Testis (tissue), 2 donors: ENCODE measurements at regions not wholly inside any gene's neighbourhood (a gene's known extent, or its start where the extent isn't known, plus 50 kb on each side); places are given as distances from the start of the nearest gene placed in this dataset.

Experiments
- DNase-seq: peaks from one replicate; pipeline ENCODE4 v3.0.0-alpha.2; 2019
- H3K27ac ChIP-seq, 2 donors: fragments of 200-600 bp; sonication (generic); one replicate each; pipeline ENCODE4 v1.5.1; 2019
- H3K27me3 ChIP-seq: fragments of 200-600 bp; sonication (generic); one replicate; pipeline ENCODE4 v1.5.1; 2019
- H3K36me3 ChIP-seq: fragments of 200-600 bp; sonication (generic); one replicate; pipeline ENCODE4 v1.5.1; 2017; ENCODE audit warnings: low read depth; ENCODE audit errors: missing control alignments
- H3K4me1 ChIP-seq: fragments of 200-600 bp; sonication (generic); one replicate; pipeline ENCODE4 v1.5.1; 2019
- H3K4me3 ChIP-seq, 2 donors: fragments of 200-600 bp; sonication (generic); one replicate each; pipeline ENCODE4 v1.5.1; 2017 to 2019
- H3K9me3 ChIP-seq: fragments of 200-600 bp; sonication (generic); one replicate; pipeline ENCODE4 v1.5.1; 2017
- CTCF ChIP-seq, 3 experiments: fragments of 450-650 bp in 2 of 3; fragments of 200-600 bp in 1 of 3; sonication (generic) in 1 of 3; IDR thresholded peaks; one replicate each; pipeline ENCODE4 v1.5.1; 2016 to 2019; ENCODE audit warnings: antibody characterized with exemption in 3 of 3, mild to moderate bottlenecking in 2 of 3, moderate library complexity in 1 of 3
- POLR2A ChIP-seq: fragments of 450-650 bp; IDR thresholded peaks from one replicate; pipeline ENCODE4 v1.6.1; 2017; ENCODE audit warnings: antibody characterized with exemption, mild to moderate bottlenecking, moderate library complexity
- WGBS, 2 donors: methylation state at CpG; one replicate each; pipeline ENCODE4 v1.1.5; 2018; 5-methylcytosine and 5-hydroxymethylcytosine counted together
- intact Hi-C: fragments of 100-400 bp; cut with DNase I; formaldehyde crosslinking; loops from one replicate; pipeline ENCODE4 v1.15.1; 2023; ENCODE audit warnings: low total_unique reads

DNA sequence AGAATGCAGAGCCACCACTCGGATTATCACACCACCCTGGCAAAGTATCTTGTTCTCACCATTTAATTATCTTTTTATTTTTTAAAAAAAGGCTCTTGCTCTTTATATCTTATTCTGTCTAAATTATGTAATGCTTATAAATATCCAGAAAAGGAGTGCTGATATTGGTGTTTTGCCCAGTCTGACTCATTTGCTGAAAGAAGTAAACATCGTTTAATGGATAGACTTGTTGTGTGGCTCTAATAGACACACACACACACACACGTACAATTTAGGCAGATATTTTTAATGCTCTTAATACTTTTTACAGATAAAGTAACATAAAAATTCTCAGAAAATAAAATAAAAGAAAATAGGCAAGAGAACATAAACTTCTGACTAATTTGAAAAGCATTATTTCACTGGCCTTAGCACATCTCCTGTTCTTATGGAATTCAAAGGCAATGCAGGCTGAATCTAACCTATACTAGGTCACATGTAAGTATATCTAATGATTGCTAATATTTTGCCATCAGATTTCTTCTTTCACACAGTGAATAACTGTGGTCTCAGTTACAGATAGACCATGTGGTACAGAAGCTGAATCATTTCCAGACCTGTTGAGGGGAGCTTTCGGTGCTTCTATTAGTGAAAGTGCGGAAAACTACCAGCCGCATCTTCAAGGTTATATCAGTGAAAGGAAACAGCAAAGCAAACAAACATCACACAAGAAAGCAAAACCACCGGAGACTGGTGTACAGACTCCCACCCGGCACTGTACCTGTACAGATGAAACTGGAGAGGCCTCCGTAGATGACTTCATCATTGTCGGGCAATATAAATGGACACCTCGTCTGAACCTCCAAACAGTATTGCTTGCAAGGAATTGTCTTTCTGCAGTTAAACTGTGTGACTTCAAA, 642.1 kb upstream of the ARGLU1 start:
- H3K4me3 ChIP-seq = no peak overlapping the region
- no peak overlapping the region for H3K27ac ChIP-seq
- intact Hi-C loops = loop anchor here (10.0 kb wide), 1 partner anchor 945 kb away; no protein-coding TSS in a partner anchor
- H3K36me3 ChIP-seq = no peaks in the 10 kb centered on the region
- H3K9me3 ChIP-seq = no peaks in the 10 kb centered on the region
- WGBS, 2 donors = 53 to 60% methylated on average over 11 of the region's 11 CpGs
- TF ChIP-seq CTCF (IDR thresholded peaks at IDR 0.05) (no peak), POLR2A (no peak)
- H3K27me3 ChIP-seq = no peaks in the 10 kb centered on the region
- DNase-seq = no peak
- H3K4me1 ChIP-seq = no peaks in the 10 kb centered on the region

- Histone ChIP-seq H3K27ac (no peak overlapping the region), H3K4me3 (no peak overlapping the region), H3K27me3 (no peaks in the 10 kb centered on the region), H3K9me3 (no peaks in the 10 kb centered on the region), H3K36me3 (no peaks in the 10 kb centered on the region), H3K4me1 (no peaks in the 10 kb centered on the region)
- TF ChIP-seq POLR2A (no peak), CTCF (IDR thresholded peaks at IDR 0.05) (no peak)
- intact Hi-C loops = loop anchor here (10.0 kb wide), 1 partner anchor 946 kb away; no protein-coding TSS in a partner anchor
- WGBS, 2 donors = 62 to 64% methylated on average over 4 of the region's 4 CpGs
- DNase-seq = no peak
Observed at GRCh38 chr13:107208889-107209288, 641.0 kb upstream of the ARGLU1 start.

DNA sequence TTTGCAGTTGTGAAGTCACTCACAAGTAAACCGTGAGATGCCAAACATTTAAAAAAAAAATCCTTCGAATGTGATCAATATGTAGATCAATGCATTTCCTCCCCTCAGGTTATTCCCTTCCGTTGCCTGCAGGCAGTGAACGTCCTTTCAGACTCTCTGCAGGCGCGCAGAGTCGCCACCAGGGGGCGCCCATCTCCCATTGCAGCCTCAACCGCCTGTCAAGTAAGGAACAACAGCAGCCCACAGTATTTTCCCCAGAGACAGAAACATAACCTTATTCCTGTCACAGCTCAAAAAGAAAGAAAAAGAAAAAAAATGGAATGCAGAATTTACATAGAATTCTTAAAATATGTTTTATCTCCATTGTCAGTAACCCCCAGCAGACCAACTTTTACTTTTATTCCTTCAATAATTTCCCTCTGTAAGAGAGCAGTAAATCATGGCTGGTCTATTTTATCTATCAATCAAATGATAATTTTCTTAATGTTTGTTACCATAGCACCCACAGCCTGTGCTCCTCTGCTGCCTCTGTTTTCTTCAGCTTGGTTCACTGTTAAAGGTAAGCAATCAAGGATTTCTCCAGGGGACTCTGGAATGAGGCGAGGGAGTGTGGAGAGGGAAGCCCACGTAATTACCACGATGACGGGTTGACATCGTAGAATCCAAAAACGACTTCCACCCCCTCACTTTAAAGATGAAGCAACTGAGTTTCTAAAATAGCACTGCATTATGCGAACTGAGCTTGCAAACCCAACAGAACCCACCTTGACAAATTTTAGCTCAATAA, 637.6 kb upstream of the ARGLU1 start:
- intact Hi-C loops = loop anchor here (10.0 kb wide), 1 partner anchor 949 kb away; no protein-coding TSS in a partner anchor
- peak; percentile 86 for DNase-seq
- Histone ChIP-seq H3K27ac (no peak overlapping the region), H3K9me3 (no peaks in the 10 kb centered on the region), H3K4me1 (no peaks in the 10 kb centered on the region), H3K36me3 (no peaks in the 10 kb centered on the region), H3K4me3 (no peak overlapping the region), H3K27me3 (no peaks in the 10 kb centered on the region)
- TF ChIP-seq CTCF (IDR thresholded peaks at IDR 0.05) (peak; percentile 76 to 99 (median 89)), POLR2A (no peak)
- 16 to 22% methylated on average over 16 of the region's 16 CpGs for WGBS, 2 donors

GRCh38 chr13:107203146-107203847, 635.4 kb upstream of the ARGLU1 start:
- Histone ChIP-seq H3K9me3 (no peaks in the 10 kb centered on the region), H3K27ac (no peak overlapping the region), H3K4me3 (no peak overlapping the region), H3K4me1 (no peaks in the 10 kb centered on the region), H3K36me3 (no peaks in the 10 kb centered on the region), H3K27me3 (no peaks in the 10 kb centered on the region)
- intact Hi-C loops = loop anchor here (10.0 kb wide), 1 partner anchor 952 kb away; no protein-coding TSS in a partner anchor
- TF ChIP-seq POLR2A = no peak
- TF ChIP-seq CTCF (IDR thresholded peaks at IDR 0.05) = peak in 2 of 3 experiments; percentile 28 to 32
- 73 to 75% methylated on average over 11 of the region's 11 CpGs for WGBS, 2 donors
- peak; percentile 27 for DNase-seq
